K562 (cell line): ENCODE measurements at regions not wholly inside any gene's neighbourhood (a gene's known extent, or its start where the extent isn't known, plus 50 kb on each side); places are given as distances from the start of the nearest gene placed in this dataset.

Source experiments
- BRF1 ChIP-seq: IDR thresholded peaks from 3 replicates; pipeline ENCODE4 v1.6.1; 2011; ENCODE audit warnings: borderline replicate concordance, mild to moderate bottlenecking; ENCODE audit not compliant: insufficient read length; ENCODE audit errors: extremely low read depth
- GABPB1 ChIP-seq: sonication (generic); formaldehyde crosslinking; IDR thresholded peaks from 2 replicates; pipeline ENCODE4 v1.8.0; 2022; ENCODE audit warnings: mild to moderate bottlenecking, missing genetic modification reagents
- POLR2AphosphoS5 ChIP-seq: IDR thresholded peaks from 2 replicates; pipeline ENCODE4 v1.6.1; 2011; ENCODE audit warnings: mild to moderate bottlenecking, low read depth, low read length, moderate library complexity; ENCODE audit not compliant: control insufficient read depth, insufficient read depth
- U2AF1 ChIP-seq: fragments of 200-400 bp; formaldehyde crosslinking; optimal IDR thresholded peaks from 2 replicates; pipeline ENCODE3; 2017; ENCODE audit warnings: mild to moderate bottlenecking, low read depth, low read length, moderate library complexity
- TF ChIP-seq, protein P1 (sequence below): fragments of 150-350 bp; IDR thresholded peaks from 2 replicates; pipeline ENCODE4 v1.6.1; 2014; ENCODE audit warnings: low read depth, mild to moderate bottlenecking, low read length, borderline replicate concordance
- TF ChIP-seq, protein P2 (sequence below), 3 experiments: IDR thresholded peaks in 2 of 3; conservative IDR thresholded peaks in 1 of 3; 2 replicates each; pipeline ENCODE4 v1.5.1; 2011 to 2012; ENCODE audit warnings: low read length in 3 of 3, mild to moderate bottlenecking in 3 of 3, control low read depth in 2 of 3, improper control_type of control experiment in 1 of 3, inconsistent platforms in 1 of 3, low read depth in 1 of 3, mixed read lengths in 1 of 3, moderate library complexity in 1 of 3; ENCODE audit not compliant: insufficient read depth in 2 of 3
- TF ChIP-seq, protein P3 (sequence below): sonication (generic); formaldehyde crosslinking; IDR thresholded peaks from 2 replicates; pipeline ENCODE4 v1.8.1; 2023; ENCODE audit warnings: mild to moderate bottlenecking, missing genetic modification reagents
- TF ChIP-seq, protein P4 (sequence below), 2 experiments: fragments of 450-650 bp; formaldehyde crosslinking in 1 of 2; IDR thresholded peaks; 2 replicates each; pipeline versions ENCODE4 v1.4.0 to v1.6.1; 2014 to 2020; ENCODE audit warnings: mild to moderate bottlenecking in 2 of 2, borderline replicate concordance in 1 of 2, low read depth in 1 of 2
- TF ChIP-seq, protein P5 (sequence below): sonication (generic); formaldehyde crosslinking; IDR thresholded peaks from 2 replicates; pipeline ENCODE4 v1.5.0; 2020; ENCODE audit warnings: missing genetic modification reagents

DNA sequence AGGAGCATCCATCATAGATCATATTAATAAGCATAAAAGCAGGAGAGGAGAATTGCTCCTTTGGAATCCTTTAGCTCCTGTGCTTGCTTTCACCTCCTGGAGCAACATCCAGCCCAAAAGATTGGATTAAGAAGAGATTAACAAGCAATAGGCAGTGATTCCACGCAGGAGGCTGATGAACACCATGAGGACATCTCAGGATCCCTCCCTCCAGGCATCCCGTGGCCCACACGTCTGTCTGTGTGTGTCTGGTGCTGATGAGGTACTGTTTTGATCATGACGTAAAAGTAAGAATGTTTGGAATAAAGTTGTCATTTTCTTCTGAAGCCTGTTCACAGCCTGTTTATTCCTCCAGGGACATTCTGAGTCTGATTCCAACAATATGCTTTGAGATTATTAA is 185.5 kb upstream of the MYLIP start:
- TF ChIP-seq U2AF1, result no peak
- no peak for TF ChIP-seq BRF1
- TF ChIP-seq, protein P1, sequence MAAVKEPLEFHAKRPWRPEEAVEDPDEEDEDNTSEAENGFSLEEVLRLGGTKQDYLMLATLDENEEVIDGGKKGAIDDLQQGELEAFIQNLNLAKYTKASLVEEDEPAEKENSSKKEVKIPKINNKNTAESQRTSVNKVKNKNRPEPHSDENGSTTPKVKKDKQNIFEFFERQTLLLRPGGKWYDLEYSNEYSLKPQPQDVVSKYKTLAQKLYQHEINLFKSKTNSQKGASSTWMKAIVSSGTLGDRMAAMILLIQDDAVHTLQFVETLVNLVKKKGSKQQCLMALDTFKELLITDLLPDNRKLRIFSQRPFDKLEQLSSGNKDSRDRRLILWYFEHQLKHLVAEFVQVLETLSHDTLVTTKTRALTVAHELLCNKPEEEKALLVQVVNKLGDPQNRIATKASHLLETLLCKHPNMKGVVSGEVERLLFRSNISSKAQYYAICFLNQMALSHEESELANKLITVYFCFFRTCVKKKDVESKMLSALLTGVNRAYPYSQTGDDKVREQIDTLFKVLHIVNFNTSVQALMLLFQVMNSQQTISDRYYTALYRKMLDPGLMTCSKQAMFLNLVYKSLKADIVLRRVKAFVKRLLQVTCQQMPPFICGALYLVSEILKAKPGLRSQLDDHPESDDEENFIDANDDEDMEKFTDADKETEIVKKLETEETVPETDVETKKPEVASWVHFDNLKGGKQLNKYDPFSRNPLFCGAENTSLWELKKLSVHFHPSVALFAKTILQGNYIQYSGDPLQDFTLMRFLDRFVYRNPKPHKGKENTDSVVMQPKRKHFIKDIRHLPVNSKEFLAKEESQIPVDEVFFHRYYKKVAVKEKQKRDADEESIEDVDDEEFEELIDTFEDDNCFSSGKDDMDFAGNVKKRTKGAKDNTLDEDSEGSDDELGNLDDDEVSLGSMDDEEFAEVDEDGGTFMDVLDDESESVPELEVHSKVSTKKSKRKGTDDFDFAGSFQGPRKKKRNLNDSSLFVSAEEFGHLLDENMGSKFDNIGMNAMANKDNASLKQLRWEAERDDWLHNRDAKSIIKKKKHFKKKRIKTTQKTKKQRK, result no peak
- TF ChIP-seq, protein P2, sequence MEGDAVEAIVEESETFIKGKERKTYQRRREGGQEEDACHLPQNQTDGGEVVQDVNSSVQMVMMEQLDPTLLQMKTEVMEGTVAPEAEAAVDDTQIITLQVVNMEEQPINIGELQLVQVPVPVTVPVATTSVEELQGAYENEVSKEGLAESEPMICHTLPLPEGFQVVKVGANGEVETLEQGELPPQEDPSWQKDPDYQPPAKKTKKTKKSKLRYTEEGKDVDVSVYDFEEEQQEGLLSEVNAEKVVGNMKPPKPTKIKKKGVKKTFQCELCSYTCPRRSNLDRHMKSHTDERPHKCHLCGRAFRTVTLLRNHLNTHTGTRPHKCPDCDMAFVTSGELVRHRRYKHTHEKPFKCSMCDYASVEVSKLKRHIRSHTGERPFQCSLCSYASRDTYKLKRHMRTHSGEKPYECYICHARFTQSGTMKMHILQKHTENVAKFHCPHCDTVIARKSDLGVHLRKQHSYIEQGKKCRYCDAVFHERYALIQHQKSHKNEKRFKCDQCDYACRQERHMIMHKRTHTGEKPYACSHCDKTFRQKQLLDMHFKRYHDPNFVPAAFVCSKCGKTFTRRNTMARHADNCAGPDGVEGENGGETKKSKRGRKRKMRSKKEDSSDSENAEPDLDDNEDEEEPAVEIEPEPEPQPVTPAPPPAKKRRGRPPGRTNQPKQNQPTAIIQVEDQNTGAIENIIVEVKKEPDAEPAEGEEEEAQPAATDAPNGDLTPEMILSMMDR (IDR thresholded peaks at IDR 0.05 in 2 of 3, conservative IDR thresholded peaks at IDR 0.05 in 1 of 3; ENCODE audit: insufficient read depth in 2 of 3, low read depth in 1 of 3, low read length in 3 of 3), result no peak
- TF ChIP-seq, protein P3, sequence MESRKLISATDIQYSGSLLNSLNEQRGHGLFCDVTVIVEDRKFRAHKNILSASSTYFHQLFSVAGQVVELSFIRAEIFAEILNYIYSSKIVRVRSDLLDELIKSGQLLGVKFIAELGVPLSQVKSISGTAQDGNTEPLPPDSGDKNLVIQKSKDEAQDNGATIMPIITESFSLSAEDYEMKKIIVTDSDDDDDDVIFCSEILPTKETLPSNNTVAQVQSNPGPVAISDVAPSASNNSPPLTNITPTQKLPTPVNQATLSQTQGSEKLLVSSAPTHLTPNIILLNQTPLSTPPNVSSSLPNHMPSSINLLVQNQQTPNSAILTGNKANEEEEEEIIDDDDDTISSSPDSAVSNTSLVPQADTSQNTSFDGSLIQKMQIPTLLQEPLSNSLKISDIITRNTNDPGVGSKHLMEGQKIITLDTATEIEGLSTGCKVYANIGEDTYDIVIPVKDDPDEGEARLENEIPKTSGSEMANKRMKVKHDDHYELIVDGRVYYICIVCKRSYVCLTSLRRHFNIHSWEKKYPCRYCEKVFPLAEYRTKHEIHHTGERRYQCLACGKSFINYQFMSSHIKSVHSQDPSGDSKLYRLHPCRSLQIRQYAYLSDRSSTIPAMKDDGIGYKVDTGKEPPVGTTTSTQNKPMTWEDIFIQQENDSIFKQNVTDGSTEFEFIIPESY (CRISPR knock-in tag), result no peak
- TF ChIP-seq, protein P4, sequence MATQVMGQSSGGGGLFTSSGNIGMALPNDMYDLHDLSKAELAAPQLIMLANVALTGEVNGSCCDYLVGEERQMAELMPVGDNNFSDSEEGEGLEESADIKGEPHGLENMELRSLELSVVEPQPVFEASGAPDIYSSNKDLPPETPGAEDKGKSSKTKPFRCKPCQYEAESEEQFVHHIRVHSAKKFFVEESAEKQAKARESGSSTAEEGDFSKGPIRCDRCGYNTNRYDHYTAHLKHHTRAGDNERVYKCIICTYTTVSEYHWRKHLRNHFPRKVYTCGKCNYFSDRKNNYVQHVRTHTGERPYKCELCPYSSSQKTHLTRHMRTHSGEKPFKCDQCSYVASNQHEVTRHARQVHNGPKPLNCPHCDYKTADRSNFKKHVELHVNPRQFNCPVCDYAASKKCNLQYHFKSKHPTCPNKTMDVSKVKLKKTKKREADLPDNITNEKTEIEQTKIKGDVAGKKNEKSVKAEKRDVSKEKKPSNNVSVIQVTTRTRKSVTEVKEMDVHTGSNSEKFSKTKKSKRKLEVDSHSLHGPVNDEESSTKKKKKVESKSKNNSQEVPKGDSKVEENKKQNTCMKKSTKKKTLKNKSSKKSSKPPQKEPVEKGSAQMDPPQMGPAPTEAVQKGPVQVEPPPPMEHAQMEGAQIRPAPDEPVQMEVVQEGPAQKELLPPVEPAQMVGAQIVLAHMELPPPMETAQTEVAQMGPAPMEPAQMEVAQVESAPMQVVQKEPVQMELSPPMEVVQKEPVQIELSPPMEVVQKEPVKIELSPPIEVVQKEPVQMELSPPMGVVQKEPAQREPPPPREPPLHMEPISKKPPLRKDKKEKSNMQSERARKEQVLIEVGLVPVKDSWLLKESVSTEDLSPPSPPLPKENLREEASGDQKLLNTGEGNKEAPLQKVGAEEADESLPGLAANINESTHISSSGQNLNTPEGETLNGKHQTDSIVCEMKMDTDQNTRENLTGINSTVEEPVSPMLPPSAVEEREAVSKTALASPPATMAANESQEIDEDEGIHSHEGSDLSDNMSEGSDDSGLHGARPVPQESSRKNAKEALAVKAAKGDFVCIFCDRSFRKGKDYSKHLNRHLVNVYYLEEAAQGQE (IDR thresholded peaks at IDR 0.05; ENCODE audit: borderline replicate concordance), result no peak
- TF ChIP-seq, protein P4 (CRISPR knock-in tag; IDR thresholded peaks at IDR 0.05; ENCODE audit: low read depth), result no peak
- no peak for TF ChIP-seq GABPB1 (CRISPR knock-in tag)
- TF ChIP-seq, protein P5, sequence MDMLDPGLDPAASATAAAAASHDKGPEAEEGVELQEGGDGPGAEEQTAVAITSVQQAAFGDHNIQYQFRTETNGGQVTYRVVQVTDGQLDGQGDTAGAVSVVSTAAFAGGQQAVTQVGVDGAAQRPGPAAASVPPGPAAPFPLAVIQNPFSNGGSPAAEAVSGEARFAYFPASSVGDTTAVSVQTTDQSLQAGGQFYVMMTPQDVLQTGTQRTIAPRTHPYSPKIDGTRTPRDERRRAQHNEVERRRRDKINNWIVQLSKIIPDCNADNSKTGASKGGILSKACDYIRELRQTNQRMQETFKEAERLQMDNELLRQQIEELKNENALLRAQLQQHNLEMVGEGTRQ, result no peak
- TF ChIP-seq POLR2AphosphoS5, result no peak
